ENCODE measurements at regions not wholly inside any gene's neighbourhood (a gene's known extent, or its start where the extent isn't known, plus 50 kb on each side); places are given as distances from the start of the nearest gene placed in this dataset.

GRCh38 chr2:132033365-132033764 is 128.4 kb downstream of the ANKRD30BL start:
- TF ChIP-seq CTCF (IDR thresholded peaks at IDR 0.05): no peak
- no peak for TF ChIP-seq POLR2A (IDR thresholded peaks at IDR 0.05)

Measured in testis (tissue), 2 donors.